ENCODE measurements at regions not wholly inside any gene's neighbourhood (a gene's known extent, or its start where the extent isn't known, plus 50 kb on each side); places are given as distances from the start of the nearest gene placed in this dataset.
"Not testable (repeated sequence)": the region's sequence is repeated elsewhere in the genome, so short reads cannot be mapped to it uniquely, and the experiment has no call there.

GRCh38 chr1:146326863-146327262 is 98.0 kb upstream of the NOTCH2NLA start:
- TF ChIP-seq, protein P1, sequence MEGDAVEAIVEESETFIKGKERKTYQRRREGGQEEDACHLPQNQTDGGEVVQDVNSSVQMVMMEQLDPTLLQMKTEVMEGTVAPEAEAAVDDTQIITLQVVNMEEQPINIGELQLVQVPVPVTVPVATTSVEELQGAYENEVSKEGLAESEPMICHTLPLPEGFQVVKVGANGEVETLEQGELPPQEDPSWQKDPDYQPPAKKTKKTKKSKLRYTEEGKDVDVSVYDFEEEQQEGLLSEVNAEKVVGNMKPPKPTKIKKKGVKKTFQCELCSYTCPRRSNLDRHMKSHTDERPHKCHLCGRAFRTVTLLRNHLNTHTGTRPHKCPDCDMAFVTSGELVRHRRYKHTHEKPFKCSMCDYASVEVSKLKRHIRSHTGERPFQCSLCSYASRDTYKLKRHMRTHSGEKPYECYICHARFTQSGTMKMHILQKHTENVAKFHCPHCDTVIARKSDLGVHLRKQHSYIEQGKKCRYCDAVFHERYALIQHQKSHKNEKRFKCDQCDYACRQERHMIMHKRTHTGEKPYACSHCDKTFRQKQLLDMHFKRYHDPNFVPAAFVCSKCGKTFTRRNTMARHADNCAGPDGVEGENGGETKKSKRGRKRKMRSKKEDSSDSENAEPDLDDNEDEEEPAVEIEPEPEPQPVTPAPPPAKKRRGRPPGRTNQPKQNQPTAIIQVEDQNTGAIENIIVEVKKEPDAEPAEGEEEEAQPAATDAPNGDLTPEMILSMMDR (conservative IDR thresholded peaks at IDR 0.05): not testable (repeated sequence)
- TF ChIP-seq EZH2 (IDR thresholded peaks at IDR 0.05; ENCODE audit: low read depth): not testable (repeated sequence)
